Muscle of back (tissue), 3 donors: ENCODE measurements at regions not wholly inside any gene's neighbourhood (a gene's known extent, or its start where the extent isn't known, plus 50 kb on each side); places are given as distances from the start of the nearest gene placed in this dataset.
A peak's percentile ranks its signal among the peaks of the same experiment; 100 is the strongest.

Experiments
- DNase-seq, 3 donors: peaks; one replicate each; pipeline versions ENCODE4 v3.0.0 to v3.0.0-alpha.2; 2013

DNA sequence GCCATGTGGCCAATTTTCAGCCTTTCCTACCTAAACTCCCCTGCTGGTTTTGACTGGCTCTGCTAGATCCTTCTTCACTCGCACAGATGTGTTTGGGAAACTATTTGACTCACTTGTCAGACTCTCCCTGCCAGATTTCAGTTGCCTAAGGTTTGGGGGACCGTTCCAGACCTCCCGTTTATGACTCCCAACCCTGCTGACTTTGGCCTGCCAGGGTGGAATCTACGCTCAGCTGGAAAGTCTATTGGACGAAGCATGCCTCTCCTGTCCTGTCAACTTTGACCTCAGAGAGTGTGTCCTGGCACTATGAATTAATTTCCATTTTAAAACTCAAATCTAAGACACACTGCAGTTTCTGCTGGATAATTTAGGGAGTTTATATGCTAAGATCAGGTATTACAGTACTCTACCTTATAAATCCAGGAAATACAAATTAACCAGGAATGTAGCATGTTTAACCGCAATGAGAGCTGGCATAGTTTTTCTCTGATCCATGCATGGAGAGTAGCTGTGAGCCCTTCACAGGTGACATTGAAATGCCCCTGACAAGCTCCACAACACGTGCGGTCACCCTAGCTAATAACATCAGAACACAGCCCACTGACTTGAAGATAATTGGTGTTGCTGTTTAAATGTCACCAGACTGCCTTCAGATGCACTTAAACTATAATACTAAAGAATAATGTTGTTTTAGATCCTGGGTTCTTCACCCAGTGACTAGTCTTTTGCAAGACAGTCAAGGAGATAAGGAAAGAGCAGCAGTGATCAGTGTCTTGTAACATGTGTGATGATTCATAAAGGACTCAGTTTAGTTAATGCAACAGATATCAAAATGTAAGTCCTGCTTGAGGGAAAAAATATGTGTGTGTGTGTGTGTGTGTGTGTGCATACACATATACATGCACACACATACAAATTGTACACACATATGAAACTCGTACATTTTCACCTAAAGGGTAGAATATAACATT lies 223.0 kb upstream of the MCTP2 start:
- DNase-seq: no peak

DNA sequence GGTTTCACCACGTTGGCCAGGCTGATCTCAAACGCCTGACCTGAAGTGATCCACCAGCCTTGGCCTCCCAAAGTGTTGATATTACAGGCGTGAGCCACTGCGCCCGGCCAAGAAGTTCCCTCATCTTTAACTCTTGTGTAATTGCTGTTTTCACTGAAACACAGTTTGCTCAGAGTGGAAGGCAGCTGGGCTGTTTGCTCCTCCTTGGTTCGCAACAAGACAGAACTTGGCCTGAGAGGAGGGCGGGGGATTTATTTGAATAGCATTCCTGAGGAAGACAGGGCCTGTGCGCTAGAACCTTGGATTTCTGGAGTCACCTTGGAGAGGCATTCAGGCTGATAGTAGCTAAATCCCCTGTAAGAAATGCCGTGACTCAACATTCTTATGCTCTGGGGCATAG lies 226.7 kb upstream of the MCTP2 start:
- peak in 1 of 3 donors; percentile 32 for DNase-seq

DNA sequence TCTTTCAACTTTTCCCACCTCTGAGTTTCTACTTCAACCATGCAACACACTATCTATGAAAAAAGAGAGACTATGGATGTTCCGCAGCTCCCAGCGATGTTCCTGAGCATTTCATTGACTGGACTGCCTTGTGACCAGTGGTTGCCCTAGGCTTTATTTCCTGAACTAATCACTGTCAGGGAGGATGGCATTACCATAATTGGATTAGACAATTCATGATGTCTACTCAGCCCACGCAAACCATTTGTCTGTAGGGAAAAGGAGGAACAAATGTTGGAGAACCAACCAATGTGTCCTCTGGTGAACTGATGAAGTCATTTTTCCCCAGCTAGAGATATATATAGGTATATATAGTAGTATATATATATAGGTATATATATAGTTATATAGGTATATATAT lies 229.3 kb upstream of the MCTP2 start:
- no peak for DNase-seq

DNA sequence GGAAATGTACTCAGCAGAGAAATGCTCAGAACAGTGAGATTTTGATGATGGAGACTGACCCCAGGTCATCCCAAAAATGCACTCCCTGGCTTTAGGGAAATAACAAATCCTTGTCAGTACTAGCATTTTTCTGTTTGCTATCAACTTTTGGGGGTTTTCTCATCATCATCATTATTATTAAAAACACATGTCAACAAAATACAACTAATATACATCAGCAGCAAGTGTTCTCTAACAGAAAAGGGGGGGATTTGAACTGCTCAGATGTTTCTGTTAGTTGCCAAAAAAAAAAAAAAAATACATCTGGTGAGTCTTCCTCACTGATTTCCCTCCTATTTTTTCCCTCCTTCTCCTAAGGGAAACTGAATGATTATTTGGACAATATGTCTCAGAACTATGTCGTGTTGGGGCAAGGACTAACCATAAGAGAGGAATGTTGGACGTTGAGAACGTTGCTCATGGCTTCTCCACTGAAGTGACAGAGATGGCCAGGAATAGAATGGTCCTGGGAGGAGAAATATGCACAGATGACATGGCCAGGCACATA lies 230.0 kb upstream of the MCTP2 start:
- DNase-seq: peak; percentile 74 to 86 (median 75)

- peak in 1 of 3 donors; percentile 24 for DNase-seq
Measured at GRCh38 chr15:94000606-94001005, 230.8 kb upstream of the MCTP2 start.

GRCh38 chr15:93997071-93997658 lies 234.2 kb upstream of the MCTP2 start:
- peak in 2 of 3 donors; percentile 44 to 58 for DNase-seq

DNA sequence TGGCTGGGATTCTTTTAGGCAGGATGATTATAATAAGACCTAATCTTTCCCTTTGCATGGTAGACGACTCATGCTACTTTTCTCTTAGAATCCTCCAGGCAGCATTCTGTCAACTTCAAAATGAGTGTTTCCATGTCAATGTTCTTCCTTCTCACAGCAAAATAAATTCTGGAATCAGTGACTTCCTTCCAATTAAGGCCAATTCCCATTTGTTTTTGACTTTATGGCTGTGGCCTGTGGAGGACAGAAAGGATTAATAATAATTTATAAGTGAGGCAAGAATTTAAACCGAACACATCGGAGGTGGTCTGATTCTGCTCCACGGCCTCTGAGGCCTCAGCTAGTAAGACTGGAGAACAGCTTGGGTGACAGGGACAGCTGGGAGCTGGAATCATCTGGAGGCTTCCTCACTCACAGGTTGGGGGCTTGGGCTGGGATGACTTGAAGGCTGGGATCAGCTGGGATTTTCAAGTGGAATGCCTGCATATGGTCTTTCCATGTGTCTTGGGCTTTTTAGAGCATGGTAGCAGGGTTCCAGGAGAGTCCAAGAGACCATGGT lies 241.8 kb upstream of the MCTP2 start:
- peak in 2 of 3 donors; percentile 16 to 56 for DNase-seq

DNA sequence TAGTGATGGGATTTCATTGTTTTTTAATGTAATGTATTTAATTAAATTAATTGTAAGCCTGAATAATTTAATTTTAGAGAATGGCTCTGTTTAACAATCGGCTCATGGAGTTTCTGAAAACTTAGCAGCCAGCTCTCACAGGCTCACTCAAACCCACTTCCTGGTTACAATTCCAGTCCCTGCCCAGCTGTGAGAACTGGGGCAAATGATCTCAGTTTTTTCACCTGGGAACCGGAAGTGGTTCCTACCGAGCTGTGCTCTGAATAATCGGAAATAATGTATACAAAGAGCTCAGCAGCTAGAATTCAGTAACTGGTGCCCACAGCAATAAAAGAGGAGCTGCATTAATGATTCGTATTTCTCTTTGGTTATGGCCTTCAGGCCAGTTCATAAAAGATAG lies 244.3 kb upstream of the MCTP2 start:
- DNase-seq: no peak

GRCh38 chr15:93986400-93986984 lies 244.9 kb upstream of the MCTP2 start:
- no peak for DNase-seq

DNA sequence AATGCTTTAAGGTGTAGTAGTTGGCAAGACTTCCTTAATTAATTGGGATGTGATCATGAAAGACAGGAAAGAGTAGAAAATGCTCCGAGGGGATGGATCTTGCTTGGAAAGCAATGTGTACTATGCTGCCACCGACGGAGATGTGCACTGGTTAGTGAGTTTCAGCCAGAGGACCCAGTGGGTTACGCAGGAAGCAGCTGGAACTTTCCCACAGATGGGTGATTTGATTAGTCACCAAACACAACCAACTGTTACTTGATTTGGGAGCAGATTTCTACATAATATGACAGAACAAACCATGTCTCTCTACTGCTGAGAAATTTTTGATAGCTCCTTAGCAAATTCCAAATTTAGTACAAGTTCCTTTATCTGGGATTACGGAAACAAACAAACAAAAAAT lies 245.4 kb upstream of the MCTP2 start:
- no peak for DNase-seq

GRCh38 chr15:93985176-93985575 lies 246.2 kb upstream of the MCTP2 start:
- no peak for DNase-seq

DNA sequence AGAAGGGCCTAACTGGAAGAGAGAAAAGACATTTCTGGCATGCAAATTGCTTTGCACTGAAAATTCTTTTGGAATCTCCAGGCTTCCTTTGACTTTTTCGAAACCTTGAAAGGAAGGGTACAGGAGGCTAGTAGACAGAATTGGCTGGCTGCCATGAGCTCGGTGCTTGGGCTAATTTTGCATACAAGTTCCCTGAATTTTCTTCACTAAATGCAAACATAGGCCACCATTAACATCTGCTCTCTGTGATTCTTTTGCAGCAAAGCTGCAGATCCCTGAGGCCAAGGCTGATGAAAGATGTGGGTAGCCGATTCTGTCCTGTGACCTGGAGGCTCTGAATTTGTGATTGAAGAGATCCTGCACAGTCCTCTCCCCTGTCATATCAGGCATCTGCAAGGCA lies 247.8 kb upstream of the MCTP2 start:
- peak in 2 of 3 donors; percentile 25 to 59 for DNase-seq

DNA sequence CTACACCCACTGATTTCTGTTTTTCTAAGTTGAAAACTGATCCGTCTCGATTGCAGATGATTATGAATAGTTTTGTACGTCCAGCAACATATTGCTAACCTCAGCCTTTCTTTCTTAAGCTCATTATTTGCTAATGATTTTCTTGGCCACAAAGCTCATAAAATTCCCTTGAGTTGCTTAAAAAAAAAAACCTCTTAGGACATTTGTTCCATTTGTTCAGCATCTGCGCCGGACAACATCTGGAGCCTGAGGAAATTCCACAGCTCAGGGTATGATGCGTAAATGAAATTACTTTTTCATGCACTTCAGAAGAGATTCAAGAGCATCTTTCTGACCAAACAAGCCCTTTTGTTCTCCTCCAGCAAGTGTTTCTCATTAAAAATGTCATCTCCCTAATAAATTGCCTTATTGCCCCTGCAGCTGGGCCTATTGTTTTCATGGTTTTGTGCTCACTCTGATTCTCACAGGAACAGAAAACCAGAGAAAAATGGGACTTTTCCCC lies 249.1 kb upstream of the MCTP2 start:
- peak; percentile 87 to 95 (median 90) for DNase-seq

DNA sequence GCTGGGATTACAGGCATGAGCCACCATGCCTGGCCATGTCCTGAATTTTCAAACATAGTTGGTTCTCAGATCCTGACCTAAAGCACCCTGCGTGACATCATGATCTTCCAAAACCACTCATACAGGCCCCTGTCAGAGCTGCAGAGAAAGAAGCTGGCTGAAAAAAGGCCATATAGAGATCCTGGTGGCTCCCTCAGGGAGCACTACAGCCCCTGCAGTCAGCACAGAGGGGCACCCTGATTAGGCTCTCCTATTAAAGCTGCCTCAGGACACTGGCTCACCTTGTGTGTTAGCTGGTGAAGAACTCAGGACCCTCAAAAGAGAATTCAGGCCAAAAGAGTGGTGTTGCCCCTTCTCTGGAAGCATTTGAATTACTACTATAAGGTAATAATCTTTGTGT lies 249.7 kb upstream of the MCTP2 start:
- DNase-seq: peak in 1 of 3 donors; percentile 31

- DNase-seq: peak in 2 of 3 donors; percentile 57 to 78
Measured at GRCh38 chr15:93980261-93980911, 251.0 kb upstream of the MCTP2 start.

- peak in 1 of 3 donors; percentile 74 for DNase-seq
Measured at GRCh38 chr15:93974804-93975481, 256.4 kb upstream of the MCTP2 start.

GRCh38 chr15:93973287-93973686 lies 258.1 kb upstream of the MCTP2 start:
- peak; percentile 86 to 97 (median 93) for DNase-seq

- no peak for DNase-seq
Measured at GRCh38 chr15:93968773-93969172, 262.6 kb upstream of the MCTP2 start.

DNA sequence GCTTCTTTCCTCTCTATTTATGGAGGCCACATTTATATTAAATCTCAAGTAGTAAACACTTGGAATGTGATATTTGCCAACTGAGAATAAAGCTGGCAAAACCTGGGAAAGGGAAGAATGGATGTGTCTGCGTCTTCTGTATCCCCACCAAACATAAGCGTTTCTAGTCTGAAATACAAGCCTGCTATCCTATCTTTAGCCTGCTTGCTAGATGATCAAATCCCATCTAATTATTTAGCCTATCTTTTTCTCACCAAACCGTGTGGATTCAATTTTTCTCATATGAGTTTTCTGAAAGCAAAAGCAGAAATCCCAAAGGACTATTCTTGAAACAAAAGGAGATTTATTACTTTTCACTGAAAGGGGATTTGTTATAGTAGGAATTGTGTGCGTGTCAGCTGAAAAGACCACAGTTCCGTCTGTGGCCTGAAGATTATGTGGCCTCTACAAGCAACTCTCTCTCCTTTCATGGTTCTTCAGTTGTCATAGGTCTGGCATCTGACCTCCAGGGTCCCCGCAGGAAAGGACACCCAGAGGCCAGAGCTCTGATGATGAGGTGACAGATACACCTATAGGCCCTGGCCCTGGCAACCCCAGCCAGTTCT lies 266.0 kb upstream of the MCTP2 start:
- no peak for DNase-seq

DNA sequence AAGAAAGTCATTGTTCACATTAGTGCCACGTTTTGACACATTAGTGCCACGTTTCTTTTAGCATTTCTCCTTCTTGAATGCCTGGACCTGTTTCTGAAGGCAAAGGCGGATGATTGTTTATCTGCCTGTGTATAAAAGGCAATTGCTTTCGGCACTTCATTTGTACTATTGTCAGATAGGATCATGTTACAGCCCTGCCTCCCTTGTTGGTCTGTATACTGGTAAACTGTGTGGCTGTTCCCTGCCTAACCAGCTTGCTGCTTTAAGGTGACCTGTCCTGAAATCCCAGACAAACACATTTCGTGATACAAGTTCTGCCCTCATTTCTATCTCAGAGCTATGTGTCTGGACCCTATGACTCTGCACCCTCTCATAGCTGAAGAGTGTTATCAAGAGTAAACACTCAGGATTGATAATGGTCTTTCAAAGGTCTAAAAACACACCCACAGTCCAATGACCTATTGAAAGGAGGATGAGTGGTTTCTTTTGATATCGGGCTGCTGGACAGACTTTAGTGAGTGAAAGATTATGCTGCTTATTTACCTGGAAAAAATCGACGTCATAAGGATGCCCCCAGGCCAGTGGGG lies 276.3 kb upstream of the MCTP2 start:
- DNase-seq: no peak
